ENCODE measurements at regions not wholly inside any gene's neighbourhood (a gene's known extent, or its start where the extent isn't known, plus 50 kb on each side); places are given as distances from the start of the nearest gene placed in this dataset.

DNA sequence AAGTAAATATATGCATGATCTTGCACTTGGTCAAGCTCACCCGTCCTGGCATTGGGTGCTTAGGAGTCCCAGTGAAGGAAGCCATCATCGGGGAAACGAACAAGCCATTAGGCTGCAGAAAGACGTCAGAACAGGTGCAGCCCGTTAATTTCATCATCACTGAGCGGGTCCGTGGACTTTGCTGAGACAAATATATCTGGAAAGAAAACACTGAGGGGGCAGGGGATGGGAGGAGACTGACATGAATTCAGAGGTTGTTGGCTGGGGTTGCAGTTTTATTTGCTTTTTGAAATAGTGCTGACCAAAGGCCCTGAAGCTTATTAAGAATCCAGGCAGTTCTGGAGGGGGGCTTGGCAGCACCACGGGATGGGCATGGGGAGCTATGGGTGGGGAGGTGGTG, 207.2 kb downstream of the ENGASE start:
- no peak overlapping the region for H3K27ac ChIP-seq
- intact Hi-C loops (cut with DNase I; ENCODE audit: low total_unique reads): no loop called here
- H3K27me3 ChIP-seq: peaks cover 0 to 59% of the 10 kb centered on the region in 2 donors
- no peaks in the 10 kb centered on the region for H3K36me3 ChIP-seq
- TF ChIP-seq, protein P1, sequence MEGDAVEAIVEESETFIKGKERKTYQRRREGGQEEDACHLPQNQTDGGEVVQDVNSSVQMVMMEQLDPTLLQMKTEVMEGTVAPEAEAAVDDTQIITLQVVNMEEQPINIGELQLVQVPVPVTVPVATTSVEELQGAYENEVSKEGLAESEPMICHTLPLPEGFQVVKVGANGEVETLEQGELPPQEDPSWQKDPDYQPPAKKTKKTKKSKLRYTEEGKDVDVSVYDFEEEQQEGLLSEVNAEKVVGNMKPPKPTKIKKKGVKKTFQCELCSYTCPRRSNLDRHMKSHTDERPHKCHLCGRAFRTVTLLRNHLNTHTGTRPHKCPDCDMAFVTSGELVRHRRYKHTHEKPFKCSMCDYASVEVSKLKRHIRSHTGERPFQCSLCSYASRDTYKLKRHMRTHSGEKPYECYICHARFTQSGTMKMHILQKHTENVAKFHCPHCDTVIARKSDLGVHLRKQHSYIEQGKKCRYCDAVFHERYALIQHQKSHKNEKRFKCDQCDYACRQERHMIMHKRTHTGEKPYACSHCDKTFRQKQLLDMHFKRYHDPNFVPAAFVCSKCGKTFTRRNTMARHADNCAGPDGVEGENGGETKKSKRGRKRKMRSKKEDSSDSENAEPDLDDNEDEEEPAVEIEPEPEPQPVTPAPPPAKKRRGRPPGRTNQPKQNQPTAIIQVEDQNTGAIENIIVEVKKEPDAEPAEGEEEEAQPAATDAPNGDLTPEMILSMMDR (IDR thresholded peaks at IDR 0.05): no peak
- H3K4me1 ChIP-seq: no peaks in the 10 kb centered on the region
- H3K9me3 ChIP-seq: no peaks in the 10 kb centered on the region
- no peak overlapping the region for H3K4me3 ChIP-seq
- no peak for DNase-seq

DNA sequence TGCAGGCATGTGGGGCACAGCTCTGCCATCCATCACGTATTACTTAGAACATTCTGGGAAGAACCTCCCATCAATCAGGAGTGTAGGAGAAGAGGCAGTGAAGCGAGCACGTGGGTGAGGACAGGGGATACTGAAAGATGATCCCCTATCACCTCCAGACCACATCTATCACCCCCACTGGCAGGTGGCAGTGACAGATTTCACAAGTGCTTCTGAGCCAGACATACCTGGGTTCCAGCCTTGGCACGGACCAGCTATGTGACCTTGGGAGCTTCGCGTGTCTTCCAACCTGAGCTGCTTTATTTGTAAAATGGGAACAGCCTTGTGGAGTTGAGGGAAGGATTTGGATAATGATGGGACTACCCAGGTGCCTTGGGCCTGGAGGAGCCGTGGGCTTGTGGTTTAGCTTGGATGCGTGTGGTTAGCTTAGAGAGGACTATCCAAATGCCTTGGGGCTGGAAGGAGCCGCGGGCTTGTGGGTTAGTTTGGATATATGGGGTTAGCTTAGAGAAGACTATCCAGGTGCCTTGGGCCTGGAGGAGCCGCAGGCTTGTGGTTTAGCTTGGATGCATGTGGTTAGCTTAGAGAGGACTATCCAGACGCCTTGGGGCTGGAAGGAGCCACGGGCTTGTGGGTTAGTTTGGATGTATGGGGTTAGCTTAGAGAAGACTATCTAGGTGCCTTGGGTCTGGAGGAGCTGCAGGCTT, 206.4 kb downstream of the ENGASE start:
- H3K4me3 ChIP-seq: no peak overlapping the region
- no peaks in the 10 kb centered on the region for H3K4me1 ChIP-seq
- no peaks in the 10 kb centered on the region for H3K36me3 ChIP-seq
- H3K27me3 ChIP-seq: peaks cover 0 to 51% of the 10 kb centered on the region in 2 donors
- DNase-seq: no peak
- no peaks in the 10 kb centered on the region for H3K9me3 ChIP-seq
- intact Hi-C loops (cut with DNase I; ENCODE audit: low total_unique reads): no loop called here
- H3K27ac ChIP-seq: no peak overlapping the region
- TF ChIP-seq, protein P1 (IDR thresholded peaks at IDR 0.05): no peak

DNA sequence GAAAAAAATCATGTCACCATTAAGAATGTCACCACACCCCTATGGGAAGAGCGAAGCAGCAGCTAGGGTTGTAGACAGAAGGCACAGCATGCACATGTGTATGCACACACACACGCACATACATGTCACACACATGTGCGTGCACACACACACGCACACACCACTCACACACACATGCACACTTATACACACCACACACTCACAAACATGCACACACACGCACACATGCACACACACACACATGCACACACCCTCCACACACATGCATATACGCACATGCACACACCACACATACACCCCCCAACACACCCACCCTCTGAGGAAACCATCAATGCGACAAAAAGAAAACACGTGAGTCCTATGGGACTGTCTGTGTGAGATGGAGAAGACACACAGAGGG, 205.4 kb downstream of the ENGASE start:
- TF ChIP-seq, protein P1 (IDR thresholded peaks at IDR 0.05): no peak
- no peak for DNase-seq
- Histone ChIP-seq H3K4me3 (no peak overlapping the region), H3K27me3 (peaks cover 0 to 49% of the 10 kb centered on the region in 2 donors), H3K9me3 (no peaks in the 10 kb centered on the region), H3K4me1 (no peaks in the 10 kb centered on the region), H3K27ac (no peak overlapping the region), H3K36me3 (no peaks in the 10 kb centered on the region)
- intact Hi-C loops (cut with DNase I; ENCODE audit: low total_unique reads): no loop called here

DNA sequence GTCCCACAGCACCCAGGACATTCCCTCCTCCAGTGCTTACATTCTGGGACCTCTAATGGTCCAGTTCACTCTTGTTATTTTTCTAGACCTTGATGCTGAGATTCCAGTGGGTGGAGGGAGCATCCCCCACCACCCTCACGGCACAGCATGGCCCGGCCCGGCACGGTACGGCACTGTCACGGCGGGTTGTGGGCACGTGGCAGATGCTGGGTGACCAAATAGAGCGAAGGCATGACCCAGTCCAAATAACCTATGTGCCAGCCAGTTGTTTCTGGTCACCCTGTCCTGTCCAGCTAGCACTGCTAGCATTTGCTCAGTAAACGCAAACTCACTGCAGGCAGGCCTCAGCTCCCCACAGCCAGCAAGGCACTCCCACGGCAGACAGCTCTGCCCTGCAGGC, 204.7 kb downstream of the ENGASE start:
- no peak for DNase-seq
- TF ChIP-seq, protein P1 (IDR thresholded peaks at IDR 0.05): no peak

DNA sequence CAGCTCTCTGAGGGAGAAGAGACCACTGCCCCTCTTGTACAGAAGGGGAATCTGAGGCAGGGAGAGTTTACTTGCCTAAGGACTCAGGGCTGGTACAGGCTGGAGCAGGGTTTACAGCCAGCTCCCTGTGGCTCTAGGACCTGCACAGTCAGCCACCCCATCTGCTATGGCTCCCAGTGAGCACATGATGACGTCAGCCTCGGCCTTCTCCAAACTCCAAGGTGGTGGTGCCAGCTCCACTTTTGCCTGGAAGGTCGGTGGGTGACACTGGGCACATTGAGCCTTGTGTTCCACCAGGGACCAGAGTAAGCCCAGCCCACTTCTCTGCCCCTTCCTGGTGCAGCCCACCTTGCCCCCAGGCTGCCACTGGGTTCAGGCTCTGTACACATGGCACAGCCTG, 202.2 kb downstream of the ENGASE start:
- H3K27me3 ChIP-seq: peaks cover 0 to 70% of the 10 kb centered on the region in 2 donors

More for the DNA sequence above, 204.7 kb downstream of the ENGASE start:
- peaks cover 0 to 50% of the 10 kb centered on the region in 2 donors for H3K27me3 ChIP-seq
- no peak overlapping the region for H3K4me3 ChIP-seq
- intact Hi-C loops (cut with DNase I; ENCODE audit: low total_unique reads): no loop called here
- no peaks in the 10 kb centered on the region for H3K36me3 ChIP-seq
- H3K9me3 ChIP-seq: no peaks in the 10 kb centered on the region
- H3K4me1 ChIP-seq: no peaks in the 10 kb centered on the region
- no peak overlapping the region for H3K27ac ChIP-seq

More for the DNA sequence above, 202.2 kb downstream of the ENGASE start:
- no peaks in the 10 kb centered on the region for H3K9me3 ChIP-seq
- TF ChIP-seq, protein P1 (IDR thresholded peaks at IDR 0.05): no peak
- no peak overlapping the region for H3K27ac ChIP-seq
- intact Hi-C loops (cut with DNase I; ENCODE audit: low total_unique reads): no loop called here
- H3K4me3 ChIP-seq: no peak overlapping the region
- no peaks in the 10 kb centered on the region for H3K4me1 ChIP-seq
- no peaks in the 10 kb centered on the region for H3K36me3 ChIP-seq
- no peak for DNase-seq
